ENCODE measurements at regions not wholly inside any gene's neighbourhood (a gene's known extent, or its start where the extent isn't known, plus 50 kb on each side); places are given as distances from the start of the nearest gene placed in this dataset.

DNA sequence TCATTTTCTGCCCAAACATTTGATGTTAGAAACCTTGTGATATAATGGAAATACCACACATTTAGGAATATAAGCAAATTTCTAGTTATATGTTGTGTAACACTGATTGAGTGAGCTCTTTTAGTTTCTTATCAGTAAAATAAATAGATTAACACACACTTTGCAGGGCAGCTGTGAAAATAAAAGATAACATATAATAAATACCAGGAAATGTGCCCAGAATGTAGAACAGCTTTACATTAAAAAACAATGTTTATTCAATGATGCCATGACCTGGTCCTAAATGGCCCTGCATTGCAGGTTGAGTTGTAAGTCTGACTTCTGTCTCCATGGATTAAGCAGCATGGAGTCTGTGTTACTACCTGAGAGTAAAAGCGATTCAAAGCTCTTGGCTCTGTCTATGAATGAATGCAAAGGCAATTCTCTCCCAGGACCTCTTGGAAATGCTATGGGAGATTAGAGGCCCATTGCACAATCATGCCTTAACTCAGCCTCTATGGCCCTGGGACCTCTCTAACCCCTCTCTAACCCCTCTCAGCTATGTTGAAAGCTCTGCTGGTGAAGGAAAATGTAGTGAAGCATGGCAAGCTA is 296.0 kb upstream of the ACTBL2 start:
- peak; percentile 76 for DNase-seq

DNA sequence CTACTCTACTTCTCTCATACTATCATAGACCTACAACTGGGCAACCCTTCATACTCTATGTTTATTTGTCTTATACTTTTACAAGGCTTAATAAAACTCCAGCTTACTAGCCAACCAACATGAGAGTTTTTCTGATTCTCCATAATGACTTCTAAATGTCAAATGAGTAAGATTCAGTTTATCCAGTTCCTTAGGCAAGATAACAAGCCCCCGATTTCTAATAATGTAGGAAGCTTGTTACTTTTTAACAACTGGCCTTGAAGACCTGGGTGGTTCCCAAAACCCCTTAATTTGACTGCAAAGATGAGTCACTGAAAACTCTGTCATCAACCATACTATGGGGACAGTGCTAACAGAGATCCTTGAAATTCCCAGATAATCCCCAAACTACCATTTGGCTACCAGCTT is 294.6 kb upstream of the ACTBL2 start:
- no peak for DNase-seq

DNA sequence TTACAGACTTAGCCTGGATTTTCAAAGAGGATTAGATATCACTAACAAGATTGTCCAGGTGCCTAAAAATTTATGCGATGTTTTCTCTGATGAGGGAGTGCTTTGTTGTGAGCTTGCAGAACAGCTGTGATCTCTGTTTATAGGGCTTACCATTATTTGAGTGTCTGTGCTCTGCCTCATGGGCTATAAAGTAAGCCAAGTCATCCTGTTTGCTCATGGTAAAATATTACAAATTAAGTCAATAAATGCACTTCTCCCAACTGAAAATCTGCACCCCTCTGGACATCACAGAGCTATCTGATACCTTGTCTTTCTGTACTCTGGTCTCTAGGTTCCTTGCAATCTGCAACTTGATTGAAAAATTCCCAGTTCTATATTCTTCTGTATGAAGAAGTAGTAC is 293.4 kb upstream of the ACTBL2 start:
- no peak for DNase-seq

DNA sequence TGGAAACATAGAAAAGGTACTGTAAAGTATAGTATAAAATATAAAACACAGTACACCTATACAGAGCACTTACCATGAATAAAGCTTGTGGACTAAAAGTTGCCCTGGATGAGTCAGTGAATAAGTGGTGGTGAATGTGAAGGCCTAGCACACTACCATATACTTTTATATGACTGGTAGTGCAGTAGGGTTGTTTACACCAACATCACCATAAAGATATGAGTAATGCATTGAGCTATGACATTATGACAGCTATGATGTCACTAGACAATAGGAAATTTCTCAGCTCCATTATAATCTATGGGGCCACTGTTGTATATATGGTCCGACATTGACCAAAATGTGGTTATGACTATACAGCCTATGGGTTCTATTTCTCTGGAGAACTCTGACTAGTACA is 291.8 kb upstream of the ACTBL2 start:
- no peak for DNase-seq

DNA sequence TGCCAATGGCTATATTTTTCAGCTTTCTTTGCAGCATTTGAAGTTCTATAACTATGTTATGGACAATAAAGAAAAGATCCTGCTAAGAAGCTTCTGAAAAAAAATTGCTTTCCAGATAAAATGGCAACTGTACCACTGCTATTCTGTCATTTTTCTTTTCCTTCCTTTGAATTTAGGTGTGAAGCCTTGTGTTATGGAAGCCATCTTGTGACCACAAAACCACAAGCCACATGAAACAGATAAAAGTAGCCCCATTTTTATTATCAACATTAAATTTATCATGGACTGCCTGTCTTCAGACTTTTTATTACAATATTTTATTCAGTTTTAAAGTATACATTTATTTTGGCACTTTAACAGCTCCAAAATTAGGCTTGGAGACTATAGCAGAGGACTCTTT is 289.9 kb upstream of the ACTBL2 start:
- peak; percentile 12 for DNase-seq

DNA sequence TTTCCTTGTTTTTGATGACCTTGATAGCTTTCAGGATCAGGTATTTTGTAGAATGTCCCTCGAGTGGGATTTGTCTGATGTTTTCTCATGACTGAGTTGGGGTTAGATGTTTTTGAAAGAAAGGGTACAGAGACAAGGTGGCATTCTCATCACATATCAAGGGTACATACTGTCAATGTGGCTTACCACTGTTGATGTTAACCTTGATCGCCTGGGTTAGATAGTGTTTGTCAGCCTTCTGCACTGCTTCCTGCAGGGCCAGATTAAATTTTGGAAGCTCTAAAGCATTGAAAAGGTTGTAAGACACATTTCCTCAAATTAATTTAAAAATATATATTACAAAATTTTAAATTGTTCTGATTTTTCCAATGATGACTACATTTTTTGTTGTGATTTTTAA is 287.4 kb upstream of the ACTBL2 start:
- DNase-seq = no peak

DNA sequence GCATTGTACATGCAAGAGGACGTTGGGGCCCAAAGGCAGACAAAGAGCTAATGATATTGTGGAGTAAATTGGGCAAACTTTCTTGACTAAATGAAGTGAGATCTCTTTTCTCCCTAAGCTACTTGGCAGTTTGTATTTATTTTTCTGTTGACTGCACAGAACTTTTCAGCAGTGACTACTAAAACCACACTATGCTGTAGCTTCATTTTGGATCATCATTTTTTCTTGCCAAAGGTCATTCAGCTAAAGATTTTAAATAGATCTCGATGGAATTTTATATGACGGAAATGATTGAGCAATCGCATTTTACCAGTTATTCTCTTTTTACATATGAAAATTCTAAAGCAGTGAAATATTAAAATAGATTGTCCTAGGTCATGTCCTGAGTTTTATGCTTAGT is 286.1 kb upstream of the ACTBL2 start:
- DNase-seq = no peak

DNA sequence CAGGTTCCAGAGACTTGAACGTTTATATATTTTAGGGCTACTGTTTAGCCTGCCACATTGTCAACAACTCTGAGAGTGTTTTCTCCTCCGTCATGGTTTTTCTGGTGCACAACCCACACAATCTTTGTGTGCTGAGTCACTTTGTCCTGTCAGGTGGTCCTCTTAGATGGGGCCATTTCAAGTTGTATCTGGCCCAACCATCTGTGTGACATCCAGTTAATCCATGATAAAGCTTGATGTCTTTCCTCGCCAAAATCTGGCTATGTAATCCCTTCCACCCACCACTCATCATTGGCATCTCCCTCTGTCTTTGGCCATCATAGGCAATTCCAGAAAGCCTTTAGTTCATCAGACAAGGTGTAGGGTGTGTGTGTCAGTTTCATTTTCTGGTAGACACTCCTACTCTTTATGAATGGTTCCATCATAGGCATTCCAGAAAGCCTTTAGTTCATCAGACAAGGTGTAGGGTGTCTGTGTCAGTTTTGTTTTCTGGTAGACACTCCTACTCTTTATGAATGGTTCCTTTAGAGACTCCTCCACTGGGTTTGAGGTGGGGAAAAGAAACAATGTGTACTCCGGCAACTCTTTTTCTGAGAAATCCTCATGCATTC is 282.0 kb upstream of the ACTBL2 start:
- DNase-seq = no peak

DNA sequence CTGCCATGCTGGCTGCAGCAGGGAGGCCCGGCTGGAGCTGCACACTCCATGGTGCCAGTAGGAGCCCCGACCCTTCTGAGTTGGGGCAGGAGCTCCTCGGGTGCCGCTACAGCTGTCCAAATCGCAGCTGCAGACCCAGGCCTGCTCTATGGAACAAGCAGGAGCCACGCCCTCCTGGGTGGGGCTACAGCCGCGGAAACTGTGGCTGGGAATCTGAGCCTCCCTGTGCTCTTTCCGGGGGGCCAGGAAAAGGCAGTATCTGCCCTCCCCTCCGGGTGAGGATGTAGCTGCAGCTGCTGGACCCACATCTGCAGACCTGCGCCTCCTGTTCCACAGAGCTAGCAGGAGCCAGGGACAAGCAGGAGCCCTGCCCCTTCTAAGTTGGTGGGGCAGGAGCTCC is 278.9 kb upstream of the ACTBL2 start:
- DNase-seq = no peak

DNA sequence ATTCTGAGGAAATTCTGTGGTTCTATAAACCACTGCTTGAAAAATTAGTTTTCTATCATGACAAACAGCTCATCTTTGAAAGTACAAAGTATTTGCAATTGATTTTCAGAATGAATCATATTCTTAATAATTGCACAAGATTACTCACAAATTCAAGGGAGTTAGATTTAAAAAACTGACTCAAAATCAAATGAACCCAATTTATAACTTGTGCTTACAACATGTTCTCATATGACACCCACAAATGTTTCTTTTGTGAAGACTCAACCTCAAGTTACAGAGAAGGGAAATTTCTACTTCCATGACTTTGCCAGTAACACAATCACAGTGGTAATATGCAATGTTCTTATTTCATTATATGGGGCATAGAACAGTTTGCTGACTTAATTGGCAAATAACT is 272.0 kb upstream of the ACTBL2 start:
- DNase-seq = no peak

DNA sequence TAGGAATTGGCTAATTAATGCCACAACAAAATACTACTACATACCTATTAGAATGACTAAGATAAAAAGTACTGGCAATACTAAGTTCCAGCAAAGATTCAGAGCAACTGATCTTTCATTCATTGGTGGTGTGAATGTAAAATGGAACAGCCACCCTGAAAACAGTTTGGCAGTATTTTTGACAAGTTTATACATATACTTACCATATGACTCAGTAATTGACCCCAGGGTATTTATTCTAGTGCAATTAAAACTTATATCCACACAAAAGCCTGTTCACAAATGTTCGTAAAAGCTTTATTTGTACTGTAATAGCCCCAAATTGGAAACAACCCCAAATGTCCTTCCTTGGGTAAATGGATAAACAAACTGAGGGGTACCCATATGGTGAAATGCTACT is 270.8 kb upstream of the ACTBL2 start:
- no peak for DNase-seq

DNA sequence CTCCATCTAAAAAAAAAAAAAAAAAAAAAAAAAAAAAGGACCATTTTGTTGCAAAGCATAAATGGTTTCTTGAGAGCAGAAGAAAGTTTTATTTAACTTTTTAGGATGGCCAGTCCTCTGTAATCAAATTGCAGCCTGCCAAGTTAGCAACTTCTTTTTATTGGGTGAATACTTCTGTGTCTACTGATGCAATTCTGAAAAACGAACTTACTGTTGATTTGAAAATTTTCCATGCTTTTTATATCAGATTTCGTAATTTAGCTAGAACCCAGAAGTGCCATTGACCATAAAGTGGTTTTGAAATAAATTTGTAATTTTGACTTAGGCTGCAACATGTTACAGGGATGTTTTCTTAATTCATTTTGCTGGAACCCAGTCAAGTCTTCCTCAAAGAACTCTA is 269.1 kb upstream of the ACTBL2 start:
- DNase-seq = no peak

DNA sequence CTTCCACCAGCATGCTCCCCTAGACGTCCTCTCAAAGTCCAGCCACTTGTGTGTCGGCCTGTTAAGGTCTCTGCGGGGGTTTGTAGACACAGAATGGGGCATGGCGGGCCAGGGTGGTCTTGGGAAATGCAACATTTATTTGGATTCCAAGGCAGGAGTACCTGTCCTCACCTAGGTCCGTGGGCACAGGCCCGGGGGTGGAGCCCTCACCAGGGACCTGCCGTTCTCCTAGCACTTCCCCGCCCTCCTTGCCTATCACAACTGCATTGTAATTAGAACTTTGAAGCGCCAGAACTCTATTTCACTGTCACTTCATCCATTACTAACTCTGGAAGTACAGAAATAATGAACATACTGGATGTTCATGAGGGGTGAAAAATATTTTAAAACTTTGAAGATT is 268.3 kb upstream of the ACTBL2 start:
- DNase-seq = no peak

DNA sequence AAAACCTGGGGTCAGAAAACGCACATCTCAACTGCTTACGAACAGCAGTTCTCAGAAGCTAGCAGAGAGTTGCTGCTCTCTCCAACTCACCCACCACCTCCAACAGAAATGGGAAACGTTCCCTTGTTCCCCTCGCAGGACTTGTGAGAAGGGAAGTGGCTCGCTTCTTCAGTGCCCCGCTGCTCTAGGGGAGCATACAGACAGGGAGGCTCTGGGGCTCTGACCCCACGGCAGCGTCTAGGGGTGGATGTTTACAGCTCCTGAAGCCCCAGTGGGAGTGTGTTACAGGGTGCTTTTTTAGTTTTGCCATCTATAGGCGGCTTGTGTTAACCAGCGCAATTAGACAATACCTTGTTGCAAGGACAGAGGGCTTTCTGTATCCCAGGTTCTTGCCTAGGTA is 267.7 kb upstream of the ACTBL2 start:
- no peak for DNase-seq

DNA sequence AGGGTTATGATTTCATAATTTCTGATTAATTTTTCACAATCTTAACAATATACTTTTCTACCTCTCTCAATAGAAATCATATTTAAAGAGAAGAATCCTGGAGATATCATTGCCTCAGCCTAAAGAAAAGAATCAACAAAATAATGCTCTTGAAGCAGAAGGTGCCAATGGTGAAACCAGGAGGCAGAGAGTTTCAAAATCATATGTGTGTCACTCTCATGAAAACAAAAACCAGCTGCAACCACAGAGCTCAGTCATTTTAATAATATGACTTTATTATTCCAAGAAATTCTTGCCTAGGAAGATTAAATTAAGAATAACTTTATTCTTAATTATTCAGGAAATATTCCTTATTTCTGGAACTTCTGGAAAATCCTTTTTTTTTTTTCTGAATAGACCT is 266.8 kb upstream of the ACTBL2 start:
- DNase-seq = no peak

DNA sequence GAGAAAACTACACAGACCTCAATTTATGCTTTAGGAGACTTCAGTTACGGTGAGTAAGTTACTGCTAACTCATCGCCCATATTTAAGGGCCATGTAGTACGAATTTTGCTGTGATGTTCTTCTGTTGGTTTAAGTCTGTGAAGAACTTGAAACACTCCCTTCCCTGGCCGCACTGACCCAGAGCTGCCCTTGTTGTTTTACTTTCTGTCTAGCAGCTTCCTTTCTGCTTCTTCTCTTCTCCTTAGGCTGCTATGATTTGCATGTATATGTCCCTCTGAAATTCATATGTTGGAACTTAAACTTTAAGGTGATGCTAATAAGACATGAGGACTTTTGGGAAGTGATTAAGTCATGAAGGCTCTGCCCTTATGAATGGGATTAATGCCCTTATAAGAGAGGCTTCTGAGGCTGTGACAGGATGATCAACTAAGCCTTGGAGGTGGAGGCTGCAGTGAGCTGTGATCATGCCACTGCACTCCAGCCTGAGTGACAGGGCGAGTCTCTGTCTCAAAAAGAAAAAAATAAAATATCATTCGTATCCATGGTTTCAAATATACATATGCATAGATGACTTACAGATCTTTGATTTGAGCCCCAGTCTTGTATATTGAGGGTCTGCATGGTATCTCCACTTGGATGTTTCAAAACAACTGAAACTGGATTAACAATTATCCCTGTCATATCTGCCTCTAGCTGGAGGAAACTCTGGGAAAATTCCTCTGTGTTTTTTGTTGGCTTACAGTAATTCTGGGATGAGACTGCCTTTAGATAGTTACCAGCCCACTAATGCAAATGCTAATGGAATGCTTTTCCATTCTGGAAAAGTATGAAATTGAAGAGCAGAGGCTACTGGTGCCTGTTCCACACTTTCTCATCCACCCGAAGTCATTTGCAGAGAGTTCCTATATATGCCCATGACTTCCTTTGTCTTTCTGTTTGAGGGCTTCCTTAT is 263.4 kb upstream of the ACTBL2 start:
- no peak for DNase-seq

DNA sequence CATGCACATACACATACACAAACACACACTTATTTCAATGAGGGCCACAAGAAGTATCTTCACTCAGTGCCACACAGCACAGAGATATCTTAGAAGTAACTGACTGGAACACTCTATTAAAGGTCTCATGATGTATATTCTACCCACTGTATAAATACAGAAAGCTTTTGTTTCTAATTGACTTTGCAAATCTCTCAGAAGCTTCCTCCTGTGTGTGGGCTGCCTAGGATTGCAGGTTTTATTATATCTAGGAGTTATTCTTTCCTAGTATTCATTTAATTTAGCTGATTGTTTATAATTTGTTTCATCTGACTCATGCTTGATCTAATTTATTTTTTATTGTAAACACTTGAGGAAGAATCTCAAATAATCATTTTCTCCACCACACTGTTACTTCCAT is 262.4 kb upstream of the ACTBL2 start:
- no peak for DNase-seq

DNA sequence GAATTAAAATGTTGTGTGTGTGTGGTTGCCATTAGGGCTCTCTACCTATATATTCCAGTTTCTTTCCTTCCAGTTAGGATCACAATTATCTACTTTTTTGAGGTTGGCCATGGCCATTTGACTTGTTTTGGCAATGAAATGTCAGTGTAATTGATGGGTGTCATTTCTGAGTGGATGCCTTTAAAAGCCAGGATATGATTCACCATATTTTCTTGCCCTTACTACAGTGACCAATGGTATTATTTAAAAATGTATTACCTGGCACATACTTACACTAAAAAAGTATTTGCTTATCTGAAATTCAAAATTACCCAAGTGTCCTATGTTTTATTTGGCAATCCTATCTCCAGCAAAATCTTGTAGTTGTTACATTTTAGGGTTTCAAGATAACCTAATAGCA is 258.7 kb upstream of the ACTBL2 start:
- DNase-seq = peak; percentile 39

DNA sequence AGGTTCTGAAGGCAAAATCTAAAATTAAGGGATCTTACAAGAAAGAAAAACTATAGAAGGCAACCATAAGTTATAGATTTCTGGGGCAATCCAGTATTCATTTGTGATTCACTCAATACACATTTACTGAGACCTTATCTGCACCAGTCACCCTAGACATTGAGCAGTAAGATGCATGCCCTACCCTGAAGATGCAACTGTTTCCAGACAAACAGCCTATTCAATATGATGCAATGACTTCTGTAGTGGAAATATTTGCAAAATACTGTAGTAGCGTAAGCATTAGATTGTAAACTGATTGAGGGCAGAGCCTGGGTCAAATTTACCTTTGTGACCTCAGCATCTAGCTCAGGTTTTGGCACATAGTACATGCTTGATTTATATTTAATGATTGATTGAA is 256.2 kb upstream of the ACTBL2 start:
- no peak for DNase-seq

DNA sequence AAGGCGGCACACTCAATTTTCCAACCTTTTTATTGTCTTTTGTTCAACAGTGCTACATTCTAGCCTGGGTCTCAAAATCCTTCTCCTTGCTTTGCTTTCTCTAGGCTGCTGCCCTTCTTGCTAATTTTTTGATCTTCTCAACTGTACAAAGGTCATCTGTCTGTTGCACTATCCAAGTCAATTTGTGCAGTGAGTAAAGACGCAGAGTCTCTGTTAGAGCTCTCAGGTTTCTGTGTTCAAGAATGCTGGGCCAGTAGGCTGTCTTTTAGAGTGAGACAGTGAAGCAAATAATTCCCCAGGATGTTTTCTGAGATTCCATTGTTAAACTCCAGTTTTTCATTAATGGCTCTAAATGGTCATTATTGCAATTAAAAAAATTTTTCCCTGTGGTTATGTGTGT is 255.7 kb upstream of the ACTBL2 start:
- DNase-seq = no peak

DNA sequence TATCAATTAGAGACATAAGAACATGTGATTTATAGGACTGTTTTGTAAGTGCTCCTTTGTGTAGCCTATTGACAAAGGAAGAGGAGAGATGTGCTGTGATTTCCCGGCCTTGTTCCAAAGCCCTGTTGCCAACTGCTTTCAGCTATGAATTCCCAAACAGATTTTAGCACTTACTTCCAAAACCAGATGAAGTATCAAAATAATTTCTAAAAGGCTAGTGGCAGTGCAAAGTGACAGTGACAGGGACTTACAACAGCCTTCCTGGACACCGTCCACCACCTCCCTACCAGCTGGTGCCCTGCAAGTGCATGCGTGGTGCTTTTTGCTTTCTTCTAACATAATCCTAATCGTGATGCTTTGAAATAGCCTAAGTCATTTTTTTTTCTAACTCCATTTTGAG is 254.1 kb upstream of the ACTBL2 start:
- no peak for DNase-seq

DNA sequence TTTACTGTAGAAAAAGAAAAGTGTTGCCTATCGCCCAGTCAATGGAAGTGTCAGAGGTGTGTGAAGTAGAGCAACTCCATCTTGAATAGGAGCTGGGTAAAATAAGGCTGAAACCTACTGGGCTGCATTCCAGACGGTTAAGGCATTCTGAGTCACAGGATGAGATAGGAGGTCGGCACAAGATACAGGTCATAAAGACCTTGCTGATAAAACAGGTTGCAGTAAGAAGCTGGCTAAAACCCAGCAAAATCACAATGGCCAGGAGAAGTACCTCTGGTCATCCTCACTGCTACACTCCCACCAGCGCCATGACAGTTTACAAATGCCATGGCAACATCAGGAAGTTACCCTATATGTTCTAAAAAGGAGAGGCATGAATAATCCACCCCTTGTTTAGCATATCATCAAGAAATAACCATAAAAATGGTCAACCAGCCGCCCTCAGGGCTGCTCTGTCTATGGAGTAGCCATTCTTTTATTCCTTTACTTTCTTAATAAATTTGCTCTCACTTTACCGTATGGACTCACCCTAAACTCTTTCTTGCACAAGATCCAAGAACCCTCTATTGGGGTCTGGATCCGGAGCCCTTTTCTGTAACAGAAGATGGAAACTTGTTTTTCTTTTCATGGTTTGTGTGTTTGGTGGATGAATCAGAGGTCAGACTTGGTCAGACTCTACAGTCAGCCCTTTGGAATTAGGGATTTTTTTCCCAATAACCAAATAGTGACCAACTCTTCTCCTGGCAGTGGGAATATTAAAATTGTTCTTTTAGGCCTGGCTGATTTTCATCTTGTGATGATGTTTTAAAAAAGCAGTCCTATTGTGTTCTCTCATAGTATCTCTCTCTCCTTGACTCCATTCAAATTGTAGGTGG is 252.9 kb upstream of the ACTBL2 start:
- peak; percentile 94 for DNase-seq

DNA sequence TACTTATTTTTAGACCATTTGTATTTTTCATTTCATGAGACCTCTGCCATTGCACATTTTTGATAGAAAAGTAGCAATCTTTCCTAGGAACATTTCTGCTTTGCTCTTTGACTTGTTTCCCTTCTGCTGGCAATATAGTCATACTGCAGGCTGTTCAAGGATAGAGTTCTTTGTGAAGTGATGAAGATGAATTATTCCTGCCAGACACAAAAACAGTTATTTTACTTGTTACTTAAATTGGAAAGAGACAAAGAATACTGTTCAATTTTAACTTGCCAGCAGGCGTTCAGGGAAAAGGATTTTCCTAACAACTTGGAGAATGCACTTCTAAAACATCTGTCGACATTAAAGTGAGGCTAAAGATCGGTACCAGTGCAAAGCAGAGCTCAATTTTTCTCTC is 251.7 kb upstream of the ACTBL2 start:
- no peak for DNase-seq
